ENCODE measurements at regions not wholly inside any gene's neighbourhood (a gene's known extent, or its start where the extent isn't known, plus 50 kb on each side); places are given as distances from the start of the nearest gene placed in this dataset.

DNA sequence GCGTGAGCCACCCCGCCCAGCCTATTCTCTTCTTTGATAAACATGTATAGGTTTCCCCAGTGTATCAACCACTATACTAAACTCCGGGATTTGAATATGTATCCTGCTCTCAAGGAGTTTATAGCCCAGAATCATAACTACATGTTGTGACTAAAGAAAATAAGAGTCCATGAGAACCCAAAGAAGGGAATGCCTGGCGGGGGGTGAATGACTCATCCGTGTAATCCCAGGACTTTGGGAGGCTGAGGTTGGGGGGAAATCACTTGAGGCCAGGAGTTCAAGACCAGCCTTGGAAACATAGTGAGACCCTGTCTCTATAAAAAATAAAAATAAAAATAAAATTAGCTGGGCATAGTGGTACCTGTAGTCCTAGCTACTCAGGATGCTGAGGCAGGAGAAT is 57.2 kb downstream of the SIX6 start:
- TF ChIP-seq FOXK2 (IDR thresholded peaks at IDR 0.05), result no peak
- TF ChIP-seq, protein P1, sequence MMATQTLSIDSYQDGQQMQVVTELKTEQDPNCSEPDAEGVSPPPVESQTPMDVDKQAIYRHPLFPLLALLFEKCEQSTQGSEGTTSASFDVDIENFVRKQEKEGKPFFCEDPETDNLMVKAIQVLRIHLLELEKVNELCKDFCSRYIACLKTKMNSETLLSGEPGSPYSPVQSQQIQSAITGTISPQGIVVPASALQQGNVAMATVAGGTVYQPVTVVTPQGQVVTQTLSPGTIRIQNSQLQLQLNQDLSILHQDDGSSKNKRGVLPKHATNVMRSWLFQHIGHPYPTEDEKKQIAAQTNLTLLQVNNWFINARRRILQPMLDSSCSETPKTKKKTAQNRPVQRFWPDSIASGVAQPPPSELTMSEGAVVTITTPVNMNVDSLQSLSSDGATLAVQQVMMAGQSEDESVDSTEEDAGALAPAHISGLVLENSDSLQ (IDR thresholded peaks at IDR 0.05), result no peak
